ENCODE measurements at regions not wholly inside any gene's neighbourhood (a gene's known extent, or its start where the extent isn't known, plus 50 kb on each side); places are given as distances from the start of the nearest gene placed in this dataset.

- in situ Hi-C loops (cut with HindIII; ENCODE audit: low pct_ligation_motif_present, low sequenced_read_pairs): no loop called here
- Histone ChIP-seq H3K4me3 (ENCODE audit: low read depth, low read length) (no peak overlapping the region), H3K27ac (no peak overlapping the region), H3K27me3 (replicated peaks) (no peaks in the 10 kb centered on the region), H3K36me3 (replicated peaks) (no peaks in the 10 kb centered on the region)
- TF ChIP-seq CTCF (IDR thresholded peaks at IDR 0.05; ENCODE audit: low read depth, low read length, missing control alignments): no peak
- DNase-seq: no peak
Measured at GRCh38 chr1:181383695-181384094, 99.6 kb upstream of the CACNA1E start.

DNA sequence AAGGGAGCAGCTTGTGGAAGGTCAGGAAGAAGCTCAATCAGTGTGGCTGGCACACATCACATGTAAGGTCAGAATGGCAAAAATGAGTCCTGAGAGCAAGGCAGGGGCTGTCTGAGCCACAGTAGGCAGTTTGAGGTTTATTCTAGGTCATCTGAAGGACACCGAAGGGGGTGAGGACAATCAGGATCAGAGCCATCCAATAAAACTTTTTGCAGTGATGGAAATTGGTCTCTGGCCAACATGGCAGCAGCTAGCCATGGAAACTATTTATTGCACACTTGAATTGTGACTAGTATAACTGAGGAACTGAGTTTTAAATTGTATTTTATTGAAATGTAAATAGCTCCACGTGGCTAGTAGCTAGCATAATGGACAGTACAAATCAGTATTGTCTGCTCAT, 97.0 kb upstream of the CACNA1E start:
- no peak for DNase-seq
- Histone ChIP-seq H3K27me3 (replicated peaks) (no peaks in the 10 kb centered on the region), H3K27ac (no peak overlapping the region), H3K4me3 (ENCODE audit: low read depth, low read length) (no peak overlapping the region), H3K36me3 (replicated peaks) (no peaks in the 10 kb centered on the region)
- no peak for TF ChIP-seq CTCF (IDR thresholded peaks at IDR 0.05; ENCODE audit: low read depth, low read length, missing control alignments)
- in situ Hi-C loops (cut with HindIII; ENCODE audit: low pct_ligation_motif_present, low sequenced_read_pairs): no loop called here

DNA sequence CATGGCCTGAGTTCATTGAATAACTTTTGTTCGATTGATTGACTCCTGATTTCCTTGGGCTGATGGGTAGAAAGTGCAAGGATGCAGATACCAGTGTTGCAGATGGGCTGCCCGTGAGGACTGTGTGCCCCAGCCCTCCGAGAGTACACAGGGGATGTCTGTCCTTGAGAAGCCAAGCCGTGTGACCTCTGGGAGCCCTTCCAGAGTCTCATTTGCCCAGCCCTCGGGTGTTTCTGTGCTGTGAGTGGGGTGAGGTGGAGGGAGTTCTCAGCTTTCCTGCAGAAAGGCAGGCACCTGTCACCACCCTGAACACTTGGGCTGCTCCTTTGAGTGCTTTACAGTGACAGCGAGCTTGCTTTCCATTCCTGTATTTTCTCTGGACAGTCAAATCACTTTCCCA, 96.4 kb upstream of the CACNA1E start:
- TF ChIP-seq CTCF (IDR thresholded peaks at IDR 0.05; ENCODE audit: low read depth, low read length, missing control alignments): no peak
- in situ Hi-C loops (cut with HindIII; ENCODE audit: low pct_ligation_motif_present, low sequenced_read_pairs): no loop called here
- DNase-seq: no peak
- H3K36me3 ChIP-seq (replicated peaks): no peaks in the 10 kb centered on the region
- no peak overlapping the region for H3K4me3 ChIP-seq (ENCODE audit: low read depth, low read length)
- H3K27ac ChIP-seq: no peak overlapping the region
- H3K27me3 ChIP-seq (replicated peaks): no peaks in the 10 kb centered on the region

DNA sequence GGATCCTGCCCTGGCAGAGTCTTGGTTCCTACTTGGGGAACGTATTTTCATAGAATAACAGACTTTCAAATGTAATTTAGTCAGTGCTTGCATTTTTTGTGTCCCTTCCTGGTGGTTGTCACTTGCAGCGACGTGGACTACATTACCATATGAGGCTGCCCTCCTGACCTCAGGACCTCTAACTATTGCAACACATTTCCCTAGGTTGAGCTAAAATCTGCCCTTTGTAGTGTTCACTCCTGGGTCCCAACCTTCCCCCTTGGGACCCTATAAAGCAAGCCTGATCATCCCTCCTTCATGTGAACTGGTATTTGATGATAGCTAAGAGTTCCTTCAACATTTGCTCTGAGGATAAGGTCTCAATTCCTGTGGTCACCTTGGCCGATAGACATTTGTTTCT, 95.6 kb upstream of the CACNA1E start:
- TF ChIP-seq CTCF (IDR thresholded peaks at IDR 0.05; ENCODE audit: low read depth, low read length, missing control alignments): no peak
- H3K27ac ChIP-seq: no peak overlapping the region

DNA sequence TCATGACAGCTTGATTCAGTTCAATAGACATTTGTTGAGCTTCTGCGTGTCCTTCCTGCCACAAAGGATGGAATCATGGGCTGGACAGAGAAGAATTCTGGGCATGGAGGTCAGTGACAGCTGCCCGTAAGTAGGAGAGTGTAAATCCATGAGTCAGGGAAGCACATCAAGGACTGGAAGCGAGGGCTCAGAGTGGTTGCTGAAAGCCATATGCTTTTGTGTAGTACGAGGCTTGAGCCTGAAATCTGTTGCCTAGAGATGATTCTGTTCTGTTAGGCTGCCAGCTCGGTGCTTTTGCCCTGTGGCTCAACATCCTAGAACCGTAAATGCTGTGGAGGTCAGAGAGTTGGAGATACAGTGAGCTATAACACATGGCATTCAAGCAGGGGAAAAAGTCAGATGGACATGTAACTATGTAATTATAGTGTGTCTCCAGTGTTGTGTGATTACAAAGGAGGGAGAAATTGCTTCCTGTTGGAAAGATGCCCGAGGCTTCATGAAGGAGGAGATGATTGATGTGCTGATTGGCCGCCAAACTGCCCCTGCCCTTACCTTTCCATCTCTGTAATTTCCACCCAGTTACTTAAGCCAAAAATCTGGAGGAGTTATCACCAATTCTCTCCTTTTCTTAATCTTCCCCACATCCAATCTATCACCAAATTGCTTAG, 92.8 kb upstream of the CACNA1E start:
- no peak for DNase-seq
- Histone ChIP-seq H3K27me3 (replicated peaks) (no peaks in the 10 kb centered on the region), H3K36me3 (replicated peaks) (no peaks in the 10 kb centered on the region), H3K4me3 (ENCODE audit: low read depth, low read length) (no peak overlapping the region), H3K27ac (no peak overlapping the region)
- in situ Hi-C loops (cut with HindIII; ENCODE audit: low pct_ligation_motif_present, low sequenced_read_pairs): no loop called here
- TF ChIP-seq CTCF (IDR thresholded peaks at IDR 0.05; ENCODE audit: low read depth, low read length, missing control alignments): no peak

More for the DNA sequence above, 95.6 kb upstream of the CACNA1E start:
- H3K36me3 ChIP-seq (replicated peaks): no peaks in the 10 kb centered on the region
- H3K4me3 ChIP-seq (ENCODE audit: low read depth, low read length): no peak overlapping the region
- in situ Hi-C loops (cut with HindIII; ENCODE audit: low pct_ligation_motif_present, low sequenced_read_pairs): no loop called here
- H3K27me3 ChIP-seq (replicated peaks): no peaks in the 10 kb centered on the region
- no peak for DNase-seq

DNA sequence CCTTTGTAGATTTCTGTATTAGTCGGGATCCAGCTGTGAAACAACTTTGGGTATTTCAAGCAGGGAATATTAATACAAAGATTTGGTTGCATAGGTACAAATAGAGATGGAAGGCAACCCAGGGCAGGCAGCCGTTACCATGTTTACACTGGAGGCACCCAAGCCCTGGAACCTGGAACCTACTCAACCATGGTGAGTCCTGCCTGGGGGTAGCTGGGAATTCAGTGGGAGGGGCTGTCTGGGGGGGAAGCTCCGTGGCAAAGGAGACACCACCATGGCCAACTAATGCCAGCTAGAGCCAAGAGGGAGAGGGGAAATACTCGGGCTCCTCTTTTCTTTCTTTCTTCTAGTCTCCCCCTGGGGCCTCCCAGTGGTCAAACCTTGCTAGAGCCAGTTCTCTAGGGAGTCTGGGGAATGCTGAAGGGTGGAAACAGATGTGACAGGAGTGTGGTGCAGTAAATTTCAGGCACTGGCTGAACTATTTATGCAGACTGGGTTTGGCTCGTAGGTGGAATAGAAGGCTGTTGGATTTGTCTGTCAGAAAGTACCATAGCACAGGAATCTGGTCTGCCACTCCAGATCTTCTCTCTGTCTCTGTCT, 91.9 kb upstream of the CACNA1E start:
- in situ Hi-C loops (cut with HindIII; ENCODE audit: low pct_ligation_motif_present, low sequenced_read_pairs): no loop called here
- TF ChIP-seq CTCF (IDR thresholded peaks at IDR 0.05; ENCODE audit: low read depth, low read length, missing control alignments): no peak
- H3K27ac ChIP-seq: no peak overlapping the region
- no peak for DNase-seq
- no peaks in the 10 kb centered on the region for H3K36me3 ChIP-seq (replicated peaks)
- H3K4me3 ChIP-seq (ENCODE audit: low read depth, low read length): no peak overlapping the region
- no peaks in the 10 kb centered on the region for H3K27me3 ChIP-seq (replicated peaks)

All from brain microvascular endothelial cell (primary cell).